H9 (cell line): ENCODE measurements at regions not wholly inside any gene's neighbourhood (a gene's known extent, or its start where the extent isn't known, plus 50 kb on each side); places are given as distances from the start of the nearest gene placed in this dataset.

ENCODE experiments used
- DNase-seq: peaks from one replicate; pipeline ENCODE4 v3.0.0-alpha.2; 2017
- H2AFZ ChIP-seq: one replicate; pipeline ENCODE4 v1.6.1; 2013; ENCODE audit warnings: mild to moderate bottlenecking, low read length, control low read depth, moderate library complexity
- H2AK5ac ChIP-seq: 2 replicates; pipeline ENCODE4 v1.6.1; 2013; ENCODE audit warnings: low read length, control low read depth, mixed read lengths; ENCODE audit not compliant: insufficient read length
- H2BK120ac ChIP-seq: one replicate; pipeline ENCODE4 v1.6.1; 2013; ENCODE audit warnings: low read depth, mild to moderate bottlenecking, low read length, control low read depth, inconsistent platforms; ENCODE audit not compliant: poor library complexity, severe bottlenecking
- H2BK12ac ChIP-seq: 2 replicates; pipeline ENCODE4 v1.6.1; 2013; ENCODE audit warnings: low read length, control low read depth, mixed read lengths, low read depth; ENCODE audit not compliant: insufficient read length
- H2BK15ac ChIP-seq: 2 replicates; pipeline ENCODE4 v1.6.1; 2013; ENCODE audit warnings: low read depth, low read length, control low read depth
- H2BK20ac ChIP-seq: one replicate; pipeline ENCODE4 v1.6.1; 2013; ENCODE audit warnings: low read depth, mild to moderate bottlenecking, low read length, control low read depth, inconsistent platforms; ENCODE audit not compliant: poor library complexity, severe bottlenecking
- H2BK5ac ChIP-seq: 2 replicates; pipeline ENCODE4 v1.6.1; 2013; ENCODE audit warnings: low read length, control low read depth, mixed read lengths; ENCODE audit not compliant: insufficient read length
- H3K14ac ChIP-seq: 2 replicates; pipeline ENCODE4 v1.6.1; 2013; ENCODE audit warnings: low read length, control low read depth; ENCODE audit not compliant: insufficient read depth
- H3K18ac ChIP-seq: 2 replicates; pipeline ENCODE4 v1.6.1; 2013; ENCODE audit warnings: low read depth, mild to moderate bottlenecking, mixed read lengths, low read length, control low read depth; ENCODE audit not compliant: insufficient read length
- H3K23ac ChIP-seq: 2 replicates; pipeline ENCODE4 v1.6.1; 2013; ENCODE audit warnings: low read length, control low read depth, mixed read lengths, low read depth; ENCODE audit not compliant: insufficient read length
- H3K23me2 ChIP-seq: 2 replicates; pipeline ENCODE4 v1.6.1; 2013; ENCODE audit warnings: low read depth, mild to moderate bottlenecking, mixed read lengths, low read length, control low read depth; ENCODE audit not compliant: insufficient read length, poor library complexity, severe bottlenecking
- H3K27ac ChIP-seq: 2 replicates; pipeline ENCODE4 v1.5.1; 2013; ENCODE audit warnings: low read length, control low read depth, mixed read lengths, low read depth; ENCODE audit not compliant: insufficient read length
- H3K27me3 ChIP-seq: 2 replicates; pipeline ENCODE4 v1.6.1; 2013; ENCODE audit warnings: low read length, control low read depth, inconsistent platforms; ENCODE audit not compliant: insufficient read depth
- H3K4ac ChIP-seq: 2 replicates; pipeline ENCODE4 v1.6.1; 2013; ENCODE audit warnings: low read depth, mild to moderate bottlenecking, control low read depth, inconsistent platforms, low read length, moderate library complexity
- H3K4me1 ChIP-seq: 2 replicates; pipeline ENCODE4 v1.6.1; 2013; ENCODE audit warnings: low read length, control low read depth, inconsistent platforms; ENCODE audit not compliant: insufficient read depth
- H3K4me2 ChIP-seq: 2 replicates; pipeline ENCODE4 v1.6.1; 2013; ENCODE audit warnings: low read length, control low read depth, mixed read lengths; ENCODE audit not compliant: insufficient read length, insufficient read depth
- H3K56ac ChIP-seq: 2 replicates; pipeline ENCODE4 v1.6.1; 2013; ENCODE audit warnings: low read depth, mild to moderate bottlenecking, mixed read lengths, low read length, control low read depth; ENCODE audit not compliant: insufficient read length
- H3K79me1 ChIP-seq: 2 replicates; pipeline ENCODE4 v1.6.1; 2013; ENCODE audit warnings: low read depth, mild to moderate bottlenecking, moderate library complexity, low read length, control low read depth, inconsistent platforms; ENCODE audit not compliant: insufficient read depth, poor library complexity, severe bottlenecking
- H3K79me2 ChIP-seq: 2 replicates; pipeline ENCODE4 v1.6.1; 2013; ENCODE audit warnings: low read length, control low read depth, inconsistent platforms; ENCODE audit not compliant: insufficient read depth
- H3K9ac ChIP-seq: 2 replicates; pipeline ENCODE4 v1.6.1; 2013; ENCODE audit warnings: low read length, control low read depth, mixed read lengths; ENCODE audit not compliant: insufficient read length; ENCODE audit errors: extremely low read depth
- H3K9me3 ChIP-seq: one replicate; pipeline ENCODE4 v1.6.1; 2013; ENCODE audit warnings: low read depth, low read length, inconsistent platforms; ENCODE audit not compliant: control insufficient read depth
- H3T11ph ChIP-seq: one replicate; pipeline ENCODE4 v1.6.1; 2013; ENCODE audit warnings: mild to moderate bottlenecking, low read length, control low read depth, inconsistent platforms
- H4K20me1 ChIP-seq: one replicate; pipeline ENCODE4 v1.6.1; 2013; ENCODE audit not compliant: control insufficient read depth, insufficient read length, insufficient read depth
- H4K5ac ChIP-seq: 2 replicates; pipeline ENCODE4 v1.6.1; 2013; ENCODE audit warnings: low read depth, mild to moderate bottlenecking, mixed read lengths, low read length, control low read depth; ENCODE audit not compliant: insufficient read length
- H4K8ac ChIP-seq: replicated peaks from 2 replicates; pipeline ENCODE4 v1.6.1; 2013; ENCODE audit warnings: low read length, control low read depth, mixed read lengths, low read depth; ENCODE audit not compliant: insufficient read length
- H4K91ac ChIP-seq: 2 replicates; pipeline ENCODE4 v1.6.1; 2013; ENCODE audit warnings: low read depth, mild to moderate bottlenecking, moderate library complexity, mixed read lengths, low read length, control low read depth; ENCODE audit not compliant: insufficient read length
- H3K27ac Mint-ChIP-seq, 3 experiments: 2 replicates in 2 of 3; 3 replicates in 1 of 3; pipeline ENCODE4 v1.8.0; 2020 to 2021; ENCODE audit warnings: mixed read lengths in 3 of 3, mild to moderate bottlenecking in 1 of 3, moderate library complexity in 1 of 3
- H3K27me3 Mint-ChIP-seq: 2 replicates; pipeline ENCODE4 v1.8.0; 2021; ENCODE audit warnings: low read depth, mild to moderate bottlenecking, moderate library complexity, mixed read lengths
- H3K36me3 Mint-ChIP-seq, 3 experiments: 2 replicates in 2 of 3; 3 replicates in 1 of 3; pipeline ENCODE4 v1.8.0; 2020 to 2021; ENCODE audit warnings: low read depth in 3 of 3, mixed read lengths in 3 of 3; ENCODE audit not compliant: insufficient read depth in 1 of 3
- H3K4me1 Mint-ChIP-seq, 2 experiments: 2 replicates each; pipeline ENCODE4 v1.8.0; 2020; ENCODE audit warnings: mixed read lengths in 2 of 2
- H3K4me3 Mint-ChIP-seq, 2 experiments: 2 replicates in 1 of 2; 3 replicates in 1 of 2; pipeline ENCODE4 v1.8.0; 2020 to 2021; ENCODE audit warnings: mild to moderate bottlenecking in 2 of 2, mixed read lengths in 2 of 2, moderate library complexity in 1 of 2
- H3K9me3 Mint-ChIP-seq, 2 experiments: 2 replicates in 1 of 2; 3 replicates in 1 of 2; pipeline ENCODE4 v1.8.0; 2020; ENCODE audit warnings: mild to moderate bottlenecking in 2 of 2, mixed read lengths in 2 of 2, moderate library complexity in 1 of 2
- WGBS: extraction: QIAGEN DNeasy Blood & Tissue Kit; methylation state at CpG from one replicate; pipeline ENCODE4 v1.1.7; 2013; ENCODE audit warnings: missing lambda C conversion rate, low lambda C conversion rate, mixed read lengths; ENCODE audit not compliant: insufficient read length; ENCODE audit errors: extremely low coverage; 5-methylcytosine and 5-hydroxymethylcytosine counted together
- TF ChIP-seq, protein P1 (sequence below): fragments of 200-600 bp; sonication (generic); conservative IDR thresholded peaks from 3 replicates; pipeline ENCODE4 v1.8.0; 2021; ENCODE audit warnings: antibody characterized with exemption, mild to moderate bottlenecking

DNA sequence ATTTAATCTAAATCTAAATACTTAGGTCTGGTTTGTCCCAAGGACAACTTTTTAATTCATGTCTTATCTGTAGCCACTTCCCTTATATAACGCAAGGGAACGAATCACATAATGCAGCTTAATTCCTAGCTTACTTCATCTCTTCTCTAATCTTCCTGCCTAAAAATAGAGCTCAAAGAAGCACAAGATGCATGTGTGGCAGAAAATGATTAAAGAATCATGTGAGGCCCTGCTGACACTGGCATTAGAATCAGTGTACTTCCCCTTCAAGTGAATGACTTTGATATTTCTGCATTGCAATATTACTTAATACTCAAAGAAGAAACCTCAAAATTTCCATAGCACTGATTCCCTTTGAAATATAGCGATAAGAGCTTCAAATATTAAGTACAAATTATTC is 317.9 kb upstream of the FTMT start:
- Histone ChIP-seq H3K14ac (no peak overlapping the region), H3K4me1 (no peaks in the 10 kb centered on the region), H3K23me2 (no peaks in the 10 kb centered on the region), H2AK5ac (no peak overlapping the region), H4K20me1 (no peaks in the 10 kb centered on the region), H2BK12ac (no peak overlapping the region), H2AFZ (no peak overlapping the region), H2BK5ac (no peak overlapping the region), H3K9ac (no peak overlapping the region), H3T11ph (no peak overlapping the region), H2BK15ac (no peak overlapping the region), H3K4me2 (no peak overlapping the region), H4K91ac (no peak overlapping the region), H3K4ac (no peak overlapping the region), H2BK120ac (no peak overlapping the region), H3K79me2 (no peaks in the 10 kb centered on the region), H3K23ac (no peak overlapping the region), H3K18ac (no peak overlapping the region), H3K79me1 (no peaks in the 10 kb centered on the region), H3K9me3 (no peaks in the 10 kb centered on the region), H4K8ac (no peak overlapping the region), H3K56ac (no peak overlapping the region), H3K27ac (no peak overlapping the region), H2BK20ac (no peak overlapping the region), H4K5ac (no peak overlapping the region), H3K27me3 (no peaks in the 10 kb centered on the region)
- H3K4me3 Mint-ChIP-seq: no peak overlapping the region
- TF ChIP-seq, protein P1, sequence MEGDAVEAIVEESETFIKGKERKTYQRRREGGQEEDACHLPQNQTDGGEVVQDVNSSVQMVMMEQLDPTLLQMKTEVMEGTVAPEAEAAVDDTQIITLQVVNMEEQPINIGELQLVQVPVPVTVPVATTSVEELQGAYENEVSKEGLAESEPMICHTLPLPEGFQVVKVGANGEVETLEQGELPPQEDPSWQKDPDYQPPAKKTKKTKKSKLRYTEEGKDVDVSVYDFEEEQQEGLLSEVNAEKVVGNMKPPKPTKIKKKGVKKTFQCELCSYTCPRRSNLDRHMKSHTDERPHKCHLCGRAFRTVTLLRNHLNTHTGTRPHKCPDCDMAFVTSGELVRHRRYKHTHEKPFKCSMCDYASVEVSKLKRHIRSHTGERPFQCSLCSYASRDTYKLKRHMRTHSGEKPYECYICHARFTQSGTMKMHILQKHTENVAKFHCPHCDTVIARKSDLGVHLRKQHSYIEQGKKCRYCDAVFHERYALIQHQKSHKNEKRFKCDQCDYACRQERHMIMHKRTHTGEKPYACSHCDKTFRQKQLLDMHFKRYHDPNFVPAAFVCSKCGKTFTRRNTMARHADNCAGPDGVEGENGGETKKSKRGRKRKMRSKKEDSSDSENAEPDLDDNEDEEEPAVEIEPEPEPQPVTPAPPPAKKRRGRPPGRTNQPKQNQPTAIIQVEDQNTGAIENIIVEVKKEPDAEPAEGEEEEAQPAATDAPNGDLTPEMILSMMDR: no peak
- no peak overlapping the region for H3K27ac Mint-ChIP-seq
- no peaks in the 10 kb centered on the region for H3K9me3 Mint-ChIP-seq
- no CpG with 5 or more reads among the region's 3 CpGs for WGBS
- H3K27me3 Mint-ChIP-seq: no peaks in the 10 kb centered on the region
- no peak for DNase-seq
- no peaks in the 10 kb centered on the region for H3K4me1 Mint-ChIP-seq
- H3K36me3 Mint-ChIP-seq: no peaks in the 10 kb centered on the region
